Hematopoietic multipotent progenitor cell (in vitro differentiated cells): ENCODE measurements at regions not wholly inside any gene's neighbourhood (a gene's known extent, or its start where the extent isn't known, plus 50 kb on each side); places are given as distances from the start of the nearest gene placed in this dataset.
"Not testable (repeated sequence)": the region's sequence is repeated elsewhere in the genome, so short reads cannot be mapped to it uniquely, and the experiment has no call there.

Source experiments
- DNase-seq, 3 donors: peaks; one replicate each; pipeline ENCODE4 v3.0.0-alpha.2; 2011 to 2015; ENCODE audit warnings: low read depth in 2 of 3, low spot score in 2 of 3

DNA sequence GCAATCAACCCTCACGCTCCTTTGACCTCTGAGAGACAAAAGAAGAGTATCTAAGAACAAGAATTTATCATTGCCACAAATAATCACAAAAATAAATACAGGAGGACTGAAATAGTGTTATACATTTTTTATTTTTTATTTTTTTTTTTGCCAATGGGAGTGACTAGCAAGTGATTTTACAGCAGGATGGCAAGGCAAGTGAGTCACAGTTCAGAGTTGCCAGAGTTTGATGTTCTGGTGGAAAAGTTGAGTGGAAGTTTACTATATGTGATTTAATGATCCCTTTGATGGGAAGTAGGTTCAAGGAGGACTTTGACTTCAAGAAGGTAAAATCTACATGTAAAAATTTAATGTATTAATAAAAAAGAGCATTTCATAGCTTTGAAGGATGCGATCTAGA lies 2691.4 kb downstream of the PCDH9 start:
- no peak for DNase-seq

DNA sequence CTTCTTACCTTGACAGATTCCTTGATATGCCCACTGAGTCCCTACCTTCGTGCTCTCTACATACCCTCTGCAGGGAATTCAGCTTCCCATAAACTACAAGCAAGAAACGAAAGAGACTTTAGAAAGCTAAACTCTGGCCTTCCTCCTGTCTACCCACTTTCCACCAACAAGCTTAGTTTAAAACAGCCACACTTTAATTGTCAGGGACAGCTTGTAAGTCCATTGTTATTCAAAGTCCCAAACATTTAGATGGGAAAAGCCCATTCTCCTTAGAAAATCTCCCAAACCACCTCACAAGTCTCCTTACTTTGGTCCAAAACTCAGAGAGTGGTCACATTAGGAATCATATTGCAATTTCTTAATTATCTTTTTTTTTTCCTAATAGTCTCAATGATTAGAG lies 2695.8 kb downstream of the PCDH9 start:
- no peak for DNase-seq

DNA sequence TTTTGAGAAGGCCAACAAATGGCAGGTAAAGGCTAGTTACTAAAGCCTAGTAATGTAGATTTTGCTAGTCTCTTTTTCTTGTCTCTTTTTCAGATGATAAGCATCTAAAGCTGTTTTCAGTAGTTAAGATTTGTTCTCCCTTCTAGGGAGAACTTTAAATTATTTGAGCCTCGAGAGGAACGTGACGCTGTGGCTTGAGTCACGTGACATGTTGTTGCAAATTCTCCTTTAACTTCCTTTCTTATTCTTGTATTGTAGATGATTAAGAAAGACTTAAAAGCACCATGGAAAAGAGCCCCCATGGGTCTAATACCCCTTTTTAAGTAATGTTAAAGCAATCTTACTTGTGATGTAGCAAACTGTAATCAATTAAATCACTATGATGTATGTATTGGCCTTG lies 2698.7 kb downstream of the PCDH9 start:
- no peak for DNase-seq

GRCh38 chr13:64529874-64530485 lies 2700.2 kb downstream of the PCDH9 start:
- peak in 2 of 3 donors; percentile 6 to 47 for DNase-seq

DNA sequence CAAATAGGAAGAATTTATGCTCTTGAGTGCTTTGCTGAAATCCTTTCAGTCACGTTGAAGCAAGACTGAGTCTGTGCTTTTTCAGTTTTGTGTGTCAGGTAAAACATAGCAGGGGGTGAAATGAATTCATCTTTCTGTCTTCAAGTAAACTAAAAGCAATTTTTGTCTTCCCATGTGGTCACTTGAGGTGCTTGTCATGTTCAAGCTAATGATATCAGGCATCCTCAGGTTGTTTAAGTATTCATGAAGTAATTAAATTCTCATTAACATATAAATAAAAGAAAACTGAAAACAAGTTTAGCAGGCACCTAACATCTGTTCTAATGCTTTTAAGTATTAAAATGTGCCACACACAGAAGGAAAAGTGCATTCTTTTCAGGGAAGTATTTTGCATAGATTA lies 2701.3 kb downstream of the PCDH9 start:
- DNase-seq: no peak

GRCh38 chr13:64527561-64527960 lies 2702.6 kb downstream of the PCDH9 start:
- no peak for DNase-seq

GRCh38 chr13:64525687-64526086 lies 2704.4 kb downstream of the PCDH9 start:
- DNase-seq: no peak

DNA sequence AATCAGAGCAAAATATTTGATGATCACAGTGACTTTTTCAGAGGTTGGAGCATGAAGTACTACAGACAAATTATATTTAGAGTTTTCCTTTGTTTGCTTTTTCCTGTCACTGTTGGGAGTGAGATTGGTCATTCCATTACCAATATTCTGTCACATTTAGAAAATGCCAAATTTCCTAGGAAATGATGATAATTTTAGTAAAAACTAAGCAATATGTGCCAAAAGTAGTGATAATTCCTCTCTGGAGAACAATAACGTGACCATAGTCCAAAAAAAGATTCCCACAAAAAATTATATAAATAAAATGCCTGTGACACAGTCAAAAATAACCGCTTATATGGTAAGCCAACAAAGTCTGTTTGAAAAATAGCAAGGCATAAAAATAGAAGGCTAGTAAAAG lies 2719.4 kb downstream of the PCDH9 start:
- no peak for DNase-seq

GRCh38 chr13:64506246-64506645 lies 2723.9 kb downstream of the PCDH9 start:
- DNase-seq: no peak

GRCh38 chr13:64505336-64505910 lies 2724.7 kb downstream of the PCDH9 start:
- DNase-seq: no peak

DNA sequence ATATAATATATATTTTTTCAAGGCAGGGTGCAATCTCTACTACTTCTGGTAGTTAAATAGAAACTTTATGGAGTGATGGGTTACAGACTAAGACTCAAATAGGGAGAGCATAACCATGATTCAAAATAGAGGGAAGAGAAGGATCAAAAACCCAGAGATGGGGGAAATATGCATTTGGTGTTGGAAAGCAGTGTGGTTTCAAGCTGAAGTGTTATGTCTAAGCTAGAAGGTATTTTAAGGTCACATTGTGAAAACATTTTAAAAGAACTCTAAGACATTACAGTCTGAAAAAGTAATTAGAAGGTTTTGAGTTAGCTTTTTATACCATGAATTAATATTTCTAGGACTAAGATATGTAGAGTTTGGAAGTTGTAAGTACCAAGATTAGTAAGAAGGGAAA lies 2741.4 kb downstream of the PCDH9 start:
- no peak for DNase-seq

- no peak for DNase-seq
Observed at GRCh38 chr13:64482373-64482772, 2747.8 kb downstream of the PCDH9 start.

- no peak for DNase-seq
Observed at GRCh38 chr13:64480672-64481071, 2749.5 kb downstream of the PCDH9 start.

GRCh38 chr13:64480211-64480610 lies 2749.9 kb downstream of the PCDH9 start:
- DNase-seq: no peak

DNA sequence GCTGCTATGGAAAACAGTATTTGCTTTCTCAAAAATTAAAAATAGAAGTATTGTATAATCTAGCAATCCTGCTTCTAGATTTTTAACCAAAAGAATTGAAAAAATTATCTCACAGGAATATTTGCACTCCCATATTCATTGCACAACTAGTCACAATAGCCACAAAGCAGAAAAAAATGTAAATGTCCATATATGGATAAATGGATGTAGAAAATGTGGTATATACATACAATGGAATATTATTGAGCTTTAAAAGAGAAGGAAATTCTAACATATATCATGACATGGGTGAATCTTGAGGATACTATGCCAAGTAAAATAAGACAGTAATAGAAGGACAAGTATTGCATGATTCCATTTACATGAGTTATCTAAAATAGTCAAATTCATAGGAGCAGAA lies 2753.0 kb downstream of the PCDH9 start:
- no peak for DNase-seq

- not testable (repeated sequence) for DNase-seq
Observed at GRCh38 chr13:64476041-64476568, 2754.0 kb downstream of the PCDH9 start.

GRCh38 chr13:64471916-64472315 lies 2758.2 kb downstream of the PCDH9 start:
- peak in 2 of 3 donors; percentile 21 to 70 for DNase-seq

DNA sequence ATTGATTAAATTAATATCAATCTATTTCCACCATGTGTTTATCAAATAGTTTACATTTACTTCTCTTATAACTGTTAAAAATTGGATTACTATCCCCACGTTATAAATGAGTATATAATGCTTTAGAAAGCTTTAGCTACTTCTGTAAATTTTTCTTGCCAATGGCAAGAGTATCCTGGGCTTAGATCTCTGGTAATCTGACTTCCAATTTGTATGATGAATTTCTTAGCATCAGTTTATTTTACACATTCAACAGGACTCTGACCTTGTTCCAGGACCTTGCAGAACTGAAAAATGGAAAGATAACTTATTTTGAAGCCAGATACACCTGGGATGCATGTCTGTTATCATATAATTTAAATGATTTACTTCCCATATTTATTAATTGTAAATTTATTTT lies 2759.4 kb downstream of the PCDH9 start:
- no peak for DNase-seq

- DNase-seq: no peak
Observed at GRCh38 chr13:64459778-64460177, 2770.4 kb downstream of the PCDH9 start.

DNA sequence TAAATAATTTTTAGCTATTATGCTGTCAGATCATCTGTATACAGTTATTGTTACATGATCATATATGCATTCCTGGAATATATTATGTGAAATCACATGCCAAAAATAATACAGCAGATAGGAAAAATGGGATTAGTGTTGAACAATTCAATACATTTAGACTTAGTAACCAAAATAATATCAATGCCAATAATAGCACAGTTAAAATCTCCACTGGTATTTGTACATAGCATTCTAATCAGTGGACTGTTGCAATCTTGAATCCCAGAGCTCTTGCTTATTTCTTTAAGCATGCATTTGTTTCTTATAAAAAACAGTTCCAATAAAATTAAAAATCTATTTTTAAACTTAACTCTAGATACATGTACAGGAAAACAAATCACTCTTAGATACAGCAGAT lies 2772.2 kb downstream of the PCDH9 start:
- no peak for DNase-seq

GRCh38 chr13:64455124-64455523 lies 2775.0 kb downstream of the PCDH9 start:
- no peak for DNase-seq

DNA sequence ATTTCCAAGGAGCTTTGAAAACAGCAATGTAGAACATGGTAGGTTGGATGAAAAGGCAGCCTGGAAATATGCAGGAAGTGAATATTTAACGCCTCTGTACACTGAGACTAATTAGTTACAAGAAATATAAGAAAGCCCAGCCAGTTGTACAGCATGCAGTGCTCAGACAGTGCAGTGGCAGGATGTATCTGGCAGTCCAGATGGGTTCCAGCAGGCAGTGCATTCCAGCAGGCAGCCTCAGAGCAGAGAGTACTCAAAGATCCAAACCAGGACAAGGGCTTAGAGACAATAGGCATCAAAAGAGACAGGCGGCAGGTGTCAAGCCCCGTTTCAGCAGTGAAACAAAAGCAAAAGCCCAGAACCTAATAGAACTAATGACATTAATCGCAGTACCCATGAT lies 2776.3 kb downstream of the PCDH9 start:
- DNase-seq: no peak

DNA sequence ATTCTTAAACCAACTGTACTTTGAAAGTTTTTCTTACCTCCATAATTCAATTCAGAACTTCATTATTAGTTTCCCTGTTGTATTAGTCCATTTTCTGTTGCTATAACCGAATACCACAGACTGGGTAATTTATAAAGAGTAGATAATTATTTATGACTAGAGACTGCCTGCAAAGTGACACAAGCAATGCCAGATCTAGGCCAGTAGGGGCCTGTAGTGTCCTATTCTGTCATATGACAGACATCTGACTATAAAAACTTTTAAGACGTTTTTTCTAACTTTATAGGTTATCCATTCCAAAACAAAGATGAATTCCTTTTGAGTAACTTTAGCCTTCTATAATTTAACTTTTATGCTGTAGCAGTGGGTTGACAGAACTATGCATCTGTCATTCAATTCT lies 2783.8 kb downstream of the PCDH9 start:
- no peak for DNase-seq
